ENCODE measurements at regions not wholly inside any gene's neighbourhood (a gene's known extent, or its start where the extent isn't known, plus 50 kb on each side); places are given as distances from the start of the nearest gene placed in this dataset.

DNA sequence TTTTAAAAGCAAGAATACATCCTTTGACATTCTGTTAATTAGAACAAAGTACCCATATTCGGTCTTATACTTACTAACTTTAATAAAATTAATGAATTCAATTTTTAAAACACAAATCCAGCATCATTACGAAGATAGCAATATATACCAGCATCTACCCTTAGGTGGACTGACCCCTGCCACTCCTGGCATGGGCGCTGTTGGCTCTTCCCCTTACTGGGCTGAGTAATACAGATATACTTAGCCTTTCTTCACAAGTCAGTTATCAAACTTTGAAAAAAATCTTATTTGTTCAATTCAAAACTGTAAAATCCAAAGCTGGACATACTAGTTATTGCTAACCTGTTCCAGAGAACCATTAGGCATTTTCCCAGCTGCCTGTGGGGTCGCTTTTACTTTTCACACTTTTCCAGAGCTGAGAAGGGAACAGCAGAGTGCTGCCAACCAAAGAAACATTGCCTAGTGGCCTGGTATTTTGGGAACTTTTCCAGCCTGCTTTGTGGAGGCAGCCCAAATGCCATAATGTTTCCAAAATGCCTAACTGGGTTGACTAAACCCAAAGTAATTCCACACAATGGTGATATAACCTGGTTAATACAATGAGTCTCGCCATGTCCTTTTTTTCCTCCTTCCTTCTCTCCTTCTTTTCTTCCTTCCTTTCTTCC, 424.7 kb upstream of the ADGRL2 start:
- TF ChIP-seq, protein P1, sequence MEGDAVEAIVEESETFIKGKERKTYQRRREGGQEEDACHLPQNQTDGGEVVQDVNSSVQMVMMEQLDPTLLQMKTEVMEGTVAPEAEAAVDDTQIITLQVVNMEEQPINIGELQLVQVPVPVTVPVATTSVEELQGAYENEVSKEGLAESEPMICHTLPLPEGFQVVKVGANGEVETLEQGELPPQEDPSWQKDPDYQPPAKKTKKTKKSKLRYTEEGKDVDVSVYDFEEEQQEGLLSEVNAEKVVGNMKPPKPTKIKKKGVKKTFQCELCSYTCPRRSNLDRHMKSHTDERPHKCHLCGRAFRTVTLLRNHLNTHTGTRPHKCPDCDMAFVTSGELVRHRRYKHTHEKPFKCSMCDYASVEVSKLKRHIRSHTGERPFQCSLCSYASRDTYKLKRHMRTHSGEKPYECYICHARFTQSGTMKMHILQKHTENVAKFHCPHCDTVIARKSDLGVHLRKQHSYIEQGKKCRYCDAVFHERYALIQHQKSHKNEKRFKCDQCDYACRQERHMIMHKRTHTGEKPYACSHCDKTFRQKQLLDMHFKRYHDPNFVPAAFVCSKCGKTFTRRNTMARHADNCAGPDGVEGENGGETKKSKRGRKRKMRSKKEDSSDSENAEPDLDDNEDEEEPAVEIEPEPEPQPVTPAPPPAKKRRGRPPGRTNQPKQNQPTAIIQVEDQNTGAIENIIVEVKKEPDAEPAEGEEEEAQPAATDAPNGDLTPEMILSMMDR (IDR thresholded peaks at IDR 0.05): no peak
- no peak for TF ChIP-seq POLR2A (IDR thresholded peaks at IDR 0.05)
- intact Hi-C loops (cut with DNase I): no loop called here
- Histone ChIP-seq H3K9me3 (no peaks in the 10 kb centered on the region), H3K27ac (no peak overlapping the region), H3K36me3 (no peaks in the 10 kb centered on the region), H3K4me1 (no peaks in the 10 kb centered on the region), H3K27me3 (no peaks in the 10 kb centered on the region), H3K4me3 (no peak overlapping the region)
- DNase-seq (no peak), ATAC-seq (no peak)
- WGBS (ENCODE audit: insufficient coverage, low coverage, low lambda C conversion rate, missing lambda C conversion rate): 65% methylated on average over 5 of the region's 5 CpGs

DNA sequence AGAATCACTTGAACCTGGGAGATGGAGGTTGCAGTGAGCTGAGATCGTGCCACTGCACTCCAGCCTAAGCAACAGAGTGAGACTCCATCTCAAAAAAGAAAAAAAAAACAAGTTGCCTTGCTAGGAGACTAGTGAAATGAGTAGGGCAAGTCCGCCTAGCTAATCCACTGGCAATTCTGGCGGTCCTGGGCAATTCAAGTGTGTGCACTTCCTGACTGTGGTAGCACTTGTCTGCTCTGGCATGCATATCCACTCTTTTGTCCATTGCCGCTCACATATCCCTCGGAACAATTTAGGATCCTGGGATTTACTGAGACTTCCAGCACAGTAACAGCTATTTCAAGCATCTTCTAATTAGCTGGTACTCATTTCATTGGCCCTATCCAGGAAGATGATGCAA, 426.3 kb upstream of the ADGRL2 start:
- Histone ChIP-seq H3K4me3 (no peak overlapping the region), H3K36me3 (no peaks in the 10 kb centered on the region), H3K9me3 (no peaks in the 10 kb centered on the region), H3K4me1 (no peaks in the 10 kb centered on the region), H3K27ac (no peak overlapping the region), H3K27me3 (no peaks in the 10 kb centered on the region)
- DNase-seq: no peak
- intact Hi-C loops (cut with DNase I): no loop called here
- ATAC-seq: no peak
- WGBS (ENCODE audit: insufficient coverage, low coverage, low lambda C conversion rate, missing lambda C conversion rate): 83% methylated on average over 2 of the region's 5 CpGs
- TF ChIP-seq, protein P1 (IDR thresholded peaks at IDR 0.05): no peak
- no peak for TF ChIP-seq POLR2A (IDR thresholded peaks at IDR 0.05)

DNA sequence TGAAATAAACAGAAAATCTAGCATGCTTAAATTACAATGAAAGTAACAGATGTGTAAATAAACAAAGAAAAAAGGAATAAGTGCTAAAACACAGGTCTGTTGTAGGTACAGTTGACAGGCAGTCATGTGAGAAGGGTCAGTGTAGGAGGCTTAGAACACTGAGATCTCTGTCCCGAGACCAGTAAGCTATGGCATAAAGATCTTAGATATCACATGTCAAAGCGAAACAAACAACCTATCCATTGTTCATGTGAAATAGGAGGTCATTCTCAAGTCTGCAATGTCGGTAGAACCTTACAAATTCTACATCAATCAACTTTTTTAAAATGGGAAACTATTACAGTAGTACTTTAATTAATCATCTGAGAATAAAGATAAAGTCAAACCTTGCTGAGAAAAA, 428.9 kb upstream of the ADGRL2 start:
- Histone ChIP-seq H3K36me3 (no peaks in the 10 kb centered on the region), H3K9me3 (no peaks in the 10 kb centered on the region), H3K4me1 (no peaks in the 10 kb centered on the region), H3K27me3 (no peaks in the 10 kb centered on the region), H3K27ac (no peak overlapping the region), H3K4me3 (no peak overlapping the region)
- intact Hi-C loops (cut with DNase I): no loop called here
- ATAC-seq (no peak), DNase-seq (no peak)
- 65% methylated on average over 3 of the region's 3 CpGs for WGBS (ENCODE audit: insufficient coverage, low coverage, low lambda C conversion rate, missing lambda C conversion rate)
- TF ChIP-seq POLR2A (IDR thresholded peaks at IDR 0.05): no peak
- TF ChIP-seq, protein P1 (IDR thresholded peaks at IDR 0.05): no peak

DNA sequence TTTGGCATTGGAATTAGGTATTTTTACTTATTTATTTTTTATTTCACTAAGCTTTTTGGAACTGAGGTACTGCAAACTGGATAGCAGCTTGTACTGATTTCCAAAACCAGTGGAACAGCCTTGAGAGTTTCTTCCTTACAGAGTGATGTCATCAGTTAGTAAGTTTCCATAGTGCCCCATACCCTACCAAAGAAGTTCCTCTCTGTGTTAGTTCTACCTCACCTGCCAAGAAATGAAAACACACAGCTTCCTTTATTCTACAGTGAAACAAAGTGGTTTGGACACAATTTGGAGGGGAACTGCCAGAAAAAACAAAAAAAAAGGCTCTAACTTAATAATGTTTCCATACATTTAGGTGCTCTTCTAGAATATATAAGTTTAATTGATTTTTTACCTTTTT, 430.9 kb upstream of the ADGRL2 start:
- intact Hi-C loops (cut with DNase I): no loop called here
- no peaks in the 10 kb centered on the region for H3K9me3 ChIP-seq
- DNase-seq (no peak), ATAC-seq (no peak)
- H3K36me3 ChIP-seq: no peaks in the 10 kb centered on the region
- H3K4me3 ChIP-seq: no peak overlapping the region
- H3K4me1 ChIP-seq: no peaks in the 10 kb centered on the region
- no peak overlapping the region for H3K27ac ChIP-seq
- TF ChIP-seq, protein P1 (IDR thresholded peaks at IDR 0.05): no peak
- H3K27me3 ChIP-seq: no peaks in the 10 kb centered on the region

DNA sequence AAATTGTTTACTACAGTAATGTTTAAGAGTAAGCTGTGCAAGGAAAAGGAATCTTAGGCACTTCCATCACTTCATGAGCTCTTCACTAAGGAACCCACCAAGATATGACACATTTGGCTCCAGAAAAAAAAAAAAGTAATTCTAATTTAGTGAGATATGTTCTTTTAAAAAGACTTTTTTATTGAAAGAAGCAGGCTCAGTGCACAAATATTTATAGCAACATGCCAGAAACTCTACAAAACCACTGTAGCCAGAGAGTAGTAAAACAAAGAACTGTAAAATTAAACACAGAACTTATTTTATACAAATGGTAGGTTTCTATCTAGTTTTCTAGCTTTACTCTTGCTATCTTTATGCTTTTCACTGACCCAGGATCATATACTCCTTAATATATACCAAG, 434.6 kb upstream of the ADGRL2 start:
- Histone ChIP-seq H3K4me3 (no peak overlapping the region), H3K4me1 (no peaks in the 10 kb centered on the region), H3K27me3 (no peaks in the 10 kb centered on the region), H3K27ac (no peak overlapping the region), H3K36me3 (no peaks in the 10 kb centered on the region), H3K9me3 (no peaks in the 10 kb centered on the region)
- no peak for ATAC-seq
- no peak for DNase-seq
- intact Hi-C loops (cut with DNase I): no loop called here
- TF ChIP-seq, protein P1 (IDR thresholded peaks at IDR 0.05): no peak
- TF ChIP-seq POLR2A (IDR thresholded peaks at IDR 0.05): no peak

Measured in right lobe of liver (tissue), 6 donors.